ENCODE measurements at regions not wholly inside any gene's neighbourhood (a gene's known extent, or its start where the extent isn't known, plus 50 kb on each side); places are given as distances from the start of the nearest gene placed in this dataset.

DNA sequence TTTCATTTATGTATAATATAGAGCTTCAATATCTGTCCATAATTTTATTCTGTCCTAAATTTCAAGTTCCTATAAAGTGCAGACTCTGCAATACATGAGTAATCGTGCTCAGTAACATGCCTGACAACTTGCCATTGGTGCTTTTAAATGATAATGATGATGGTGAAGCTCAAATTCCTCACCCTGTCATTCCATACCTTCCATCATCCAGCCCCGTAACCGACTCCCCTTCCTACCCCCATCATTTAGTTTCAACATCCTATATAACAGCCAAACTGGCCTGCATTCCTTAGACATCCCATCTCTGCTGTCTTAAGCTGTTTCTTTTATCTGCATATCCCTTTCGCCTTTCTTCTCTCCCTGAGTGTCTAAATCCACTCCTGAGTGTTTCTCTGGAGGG is 67.2 kb upstream of the DLG1 start:
- H3K27ac ChIP-seq (ENCODE audit: low read depth, low read length, poor library complexity, severe bottlenecking): no peak overlapping the region
- H3K4me3 ChIP-seq (ENCODE audit: low read depth, low read length, poor library complexity, severe bottlenecking): no peak overlapping the region
- no peak for DNase-seq (ENCODE audit: low spot score)
- no peaks in the 10 kb centered on the region for H3K4me1 ChIP-seq (ENCODE audit: insufficient read depth, low read length, poor library complexity, severe bottlenecking)
- ChIA-PET CTCF (ENCODE audit: unreplicated experiment) (no interaction called here), POLR2A (no interaction called here)
- intact Hi-C loops (cut with micrococcal nuclease; ENCODE audit: unreplicated experiment): no loop called here
- H3K9me2 ChIP-seq (ENCODE audit: insufficient read depth, low read length): no peaks in the 10 kb centered on the region
- H3K79me2 ChIP-seq (ENCODE audit: insufficient read depth, low read depth, low read length): no peaks in the 10 kb centered on the region
- H2AFZ ChIP-seq (ENCODE audit: low read length): no peak overlapping the region
- no TSS peak for BruUV-seq (replicated peaks)
- H3K4me2 ChIP-seq (ENCODE audit: low read length): no peak overlapping the region
- H3K36me3 ChIP-seq (ENCODE audit: insufficient read depth, low read length): no peaks in the 10 kb centered on the region
- no peaks in the 10 kb centered on the region for H3K9me3 ChIP-seq (ENCODE audit: low read length)
- TF ChIP-seq EZH2phosphoT487 (IDR thresholded peaks at IDR 0.05; ENCODE audit: borderline replicate concordance, low read depth, low read length): no peak
- TF ChIP-seq, protein P1, sequence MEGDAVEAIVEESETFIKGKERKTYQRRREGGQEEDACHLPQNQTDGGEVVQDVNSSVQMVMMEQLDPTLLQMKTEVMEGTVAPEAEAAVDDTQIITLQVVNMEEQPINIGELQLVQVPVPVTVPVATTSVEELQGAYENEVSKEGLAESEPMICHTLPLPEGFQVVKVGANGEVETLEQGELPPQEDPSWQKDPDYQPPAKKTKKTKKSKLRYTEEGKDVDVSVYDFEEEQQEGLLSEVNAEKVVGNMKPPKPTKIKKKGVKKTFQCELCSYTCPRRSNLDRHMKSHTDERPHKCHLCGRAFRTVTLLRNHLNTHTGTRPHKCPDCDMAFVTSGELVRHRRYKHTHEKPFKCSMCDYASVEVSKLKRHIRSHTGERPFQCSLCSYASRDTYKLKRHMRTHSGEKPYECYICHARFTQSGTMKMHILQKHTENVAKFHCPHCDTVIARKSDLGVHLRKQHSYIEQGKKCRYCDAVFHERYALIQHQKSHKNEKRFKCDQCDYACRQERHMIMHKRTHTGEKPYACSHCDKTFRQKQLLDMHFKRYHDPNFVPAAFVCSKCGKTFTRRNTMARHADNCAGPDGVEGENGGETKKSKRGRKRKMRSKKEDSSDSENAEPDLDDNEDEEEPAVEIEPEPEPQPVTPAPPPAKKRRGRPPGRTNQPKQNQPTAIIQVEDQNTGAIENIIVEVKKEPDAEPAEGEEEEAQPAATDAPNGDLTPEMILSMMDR (conservative IDR thresholded peaks at IDR 0.05; ENCODE audit: low read length): no peak
- H4K20me1 ChIP-seq (ENCODE audit: insufficient read depth, low read length): no peaks in the 10 kb centered on the region

DNA sequence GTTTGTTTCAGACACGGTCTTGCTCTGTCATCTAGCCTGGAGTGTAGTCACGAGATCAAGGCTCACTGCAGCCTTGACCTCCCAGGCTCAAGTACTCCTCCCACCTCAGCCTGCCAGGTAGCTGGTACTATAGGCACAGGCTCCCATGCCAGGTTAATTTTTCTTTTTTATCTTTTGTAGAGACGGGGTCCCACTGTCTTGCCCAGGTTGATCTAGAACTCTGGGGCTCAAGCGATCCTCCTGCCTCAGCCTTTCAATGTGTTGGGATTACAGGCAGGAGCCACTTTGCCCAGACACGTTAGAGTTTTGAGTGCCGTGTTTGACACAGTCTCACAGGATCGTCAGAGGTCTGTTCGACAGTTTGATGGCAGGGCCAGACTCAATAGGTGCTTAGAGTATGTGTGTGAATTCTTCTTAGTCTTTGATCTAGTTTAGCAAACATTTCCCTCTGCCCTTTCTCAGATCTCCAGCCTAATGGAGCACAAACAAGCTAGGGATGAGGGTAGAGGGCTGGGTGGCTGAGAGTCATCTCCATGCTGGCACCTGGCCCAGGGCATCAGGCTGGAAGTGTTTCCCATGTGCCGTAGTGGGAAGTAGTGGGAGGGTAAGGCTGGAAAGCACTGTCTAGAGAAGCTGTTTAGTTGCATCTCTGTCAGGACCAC is 66.1 kb upstream of the DLG1 start:
- ChIA-PET POLR2A (interaction anchor here (0.6 kb wide), 2 partner anchors 34 to 246 kb away, joined by 3 read pairs; no protein-coding TSS in a partner anchor), CTCF (ENCODE audit: unreplicated experiment) (no interaction called here)
- no peak overlapping the region for H3K4me3 ChIP-seq (ENCODE audit: low read depth, low read length, poor library complexity, severe bottlenecking)
- H2AFZ ChIP-seq (ENCODE audit: low read length): no peak overlapping the region
- H3K9me3 ChIP-seq (ENCODE audit: low read length): no peaks in the 10 kb centered on the region
- no peaks in the 10 kb centered on the region for H3K4me1 ChIP-seq (ENCODE audit: insufficient read depth, low read length, poor library complexity, severe bottlenecking)
- no peak for DNase-seq (ENCODE audit: low spot score)
- H3K4me2 ChIP-seq (ENCODE audit: low read length): no peak overlapping the region
- TF ChIP-seq, protein P1 (conservative IDR thresholded peaks at IDR 0.05; ENCODE audit: low read length): no peak
- no peak for TF ChIP-seq EZH2phosphoT487 (IDR thresholded peaks at IDR 0.05; ENCODE audit: borderline replicate concordance, low read depth, low read length)
- H3K79me2 ChIP-seq (ENCODE audit: insufficient read depth, low read depth, low read length): no peaks in the 10 kb centered on the region
- H3K36me3 ChIP-seq (ENCODE audit: insufficient read depth, low read length): no peaks in the 10 kb centered on the region
- H4K20me1 ChIP-seq (ENCODE audit: insufficient read depth, low read length): no peaks in the 10 kb centered on the region
- BruUV-seq (replicated peaks): no TSS peak
- no peaks in the 10 kb centered on the region for H3K9me2 ChIP-seq (ENCODE audit: insufficient read depth, low read length)
- H3K27ac ChIP-seq (ENCODE audit: low read depth, low read length, poor library complexity, severe bottlenecking): no peak overlapping the region
- intact Hi-C loops (cut with micrococcal nuclease; ENCODE audit: unreplicated experiment): no loop called here

DNA sequence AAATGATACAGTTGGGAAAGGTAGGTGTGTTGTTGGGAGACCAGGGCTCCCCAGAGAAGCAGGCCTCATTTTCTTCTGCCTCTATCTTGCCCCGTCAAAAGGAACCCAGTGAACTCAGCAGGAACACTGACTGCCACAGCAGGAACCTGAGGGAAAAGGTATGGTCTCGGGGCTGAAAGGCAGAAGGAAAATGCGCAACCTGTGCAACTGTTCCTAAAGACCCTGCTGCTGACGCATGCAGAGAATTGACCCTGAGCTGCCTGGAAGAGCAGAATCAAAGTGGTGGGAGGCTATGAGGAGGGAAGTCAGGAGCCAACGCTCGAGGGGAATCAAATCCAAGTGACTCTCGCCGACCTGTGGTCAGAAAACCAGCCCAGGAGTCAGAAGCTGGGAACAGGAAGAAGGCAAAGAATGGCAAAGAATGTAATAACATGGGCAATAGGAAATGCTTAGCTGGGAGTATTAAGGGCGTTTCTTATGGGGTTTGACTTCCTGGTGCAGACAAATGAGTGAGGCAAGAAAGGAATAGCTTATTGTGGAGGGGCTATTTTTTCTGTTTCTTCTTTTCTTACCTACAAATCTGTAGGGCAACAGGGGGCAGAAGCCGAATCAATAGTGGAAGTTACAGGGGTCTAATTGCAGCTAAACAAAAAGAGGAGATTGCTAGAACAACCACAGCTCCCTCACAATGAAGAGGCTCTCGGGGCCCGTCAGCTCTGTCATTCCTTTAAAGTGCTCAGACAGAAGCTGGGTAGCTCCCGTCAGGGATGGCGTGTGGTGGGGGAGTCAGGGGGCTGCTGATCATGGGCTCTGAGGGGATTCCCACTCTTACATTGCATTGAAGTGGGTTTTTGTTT is 65.4 kb upstream of the DLG1 start:
- no TSS peak for BruUV-seq (replicated peaks)
- Histone ChIP-seq H3K9me3 (ENCODE audit: low read length) (no peaks in the 10 kb centered on the region), H3K79me2 (ENCODE audit: insufficient read depth, low read depth, low read length) (no peaks in the 10 kb centered on the region), H4K20me1 (ENCODE audit: insufficient read depth, low read length) (no peaks in the 10 kb centered on the region), H3K9me2 (ENCODE audit: insufficient read depth, low read length) (no peaks in the 10 kb centered on the region), H3K27ac (ENCODE audit: low read depth, low read length, poor library complexity, severe bottlenecking) (no peak overlapping the region), H2AFZ (ENCODE audit: low read length) (no peak overlapping the region), H3K4me3 (ENCODE audit: low read depth, low read length, poor library complexity, severe bottlenecking) (no peak overlapping the region), H3K4me1 (ENCODE audit: insufficient read depth, low read length, poor library complexity, severe bottlenecking) (no peaks in the 10 kb centered on the region), H3K4me2 (ENCODE audit: low read length) (no peak overlapping the region), H3K36me3 (ENCODE audit: insufficient read depth, low read length) (no peaks in the 10 kb centered on the region)
- TF ChIP-seq, protein P1 (conservative IDR thresholded peaks at IDR 0.05; ENCODE audit: low read length): no peak
- TF ChIP-seq EZH2phosphoT487 (IDR thresholded peaks at IDR 0.05; ENCODE audit: borderline replicate concordance, low read depth, low read length): no peak
- ChIA-PET CTCF (ENCODE audit: unreplicated experiment) (no interaction called here), POLR2A (interaction anchor here (0.6 kb wide), 2 partner anchors 103 to 246 kb away, joined by 3 to 6 read pairs; no protein-coding TSS in a partner anchor)
- intact Hi-C loops (cut with micrococcal nuclease; ENCODE audit: unreplicated experiment): no loop called here
- no peak for DNase-seq (ENCODE audit: low spot score)
